Gastroesophageal sphincter (tissue), 4 donors: ENCODE measurements at regions not wholly inside any gene's neighbourhood (a gene's known extent, or its start where the extent isn't known, plus 50 kb on each side); places are given as distances from the start of the nearest gene placed in this dataset.

ENCODE experiments used
- ATAC-seq: fragments of 150-250 bp; one replicate; pipeline ENCODE4 v1.9.1; 2016; ENCODE audit warnings: mild to moderate bottlenecking, moderate library complexity
- H3K27ac ChIP-seq, 4 donors: fragments of 200-600 bp; sonication (generic) in 3 of 4; 1 replicate in 3 of 4; 2 replicates in 1 of 4; pipeline ENCODE4 v1.5.1; 2016 to 2019
- H3K27me3 ChIP-seq: fragments of 200-600 bp; sonication (generic); one replicate; pipeline ENCODE4 v1.5.1; 2019
- H3K36me3 ChIP-seq, 2 donors: fragments of 200-600 bp; sonication (generic); one replicate each; pipeline ENCODE4 v1.5.1; 2019; ENCODE audit warnings: control low read depth in 1 of 2
- H3K4me1 ChIP-seq, 3 donors: fragments of 200-600 bp; sonication (generic); 1 replicate in 2 of 3; 2 replicates in 1 of 3; pipeline ENCODE4 v1.5.1; 2016 to 2019; ENCODE audit warnings: control low read depth in 2 of 3
- H3K4me3 ChIP-seq, 2 donors: fragments of 200-600 bp; sonication (generic); one replicate each; pipeline ENCODE4 v1.5.1; 2019; ENCODE audit warnings: mild to moderate bottlenecking in 1 of 2, moderate library complexity in 1 of 2
- H3K9me3 ChIP-seq, 3 donors: fragments of 200-600 bp; sonication (generic); one replicate each; pipeline ENCODE4 v1.5.1; 2017 to 2019; ENCODE audit warnings: control low read depth in 2 of 3
- CTCF ChIP-seq, 4 experiments: fragments of 200-600 bp in 2 of 4; fragments of 450-650 bp in 2 of 4; sonication (generic) in 1 of 4; IDR thresholded peaks; one replicate each; pipeline ENCODE4 v1.5.1; 2017 to 2019; ENCODE audit warnings: antibody characterized with exemption in 4 of 4, mild to moderate bottlenecking in 2 of 4, moderate library complexity in 2 of 4
- EP300 ChIP-seq: sonication (generic); formaldehyde crosslinking; IDR thresholded peaks from one replicate; pipeline ENCODE4 v1.6.1; 2017; ENCODE audit warnings: antibody characterized with exemption, mild to moderate bottlenecking
- POLR2A ChIP-seq, 2 donors: fragments of 450-650 bp; IDR thresholded peaks; one replicate each; pipeline ENCODE4 v1.6.1; 2017; ENCODE audit warnings: antibody characterized with exemption in 2 of 2, mild to moderate bottlenecking in 2 of 2, moderate library complexity in 1 of 2
- POLR2AphosphoS5 ChIP-seq: sonication (generic); formaldehyde crosslinking; IDR thresholded peaks from one replicate; pipeline ENCODE4 v1.6.1; 2017; ENCODE audit warnings: antibody characterized with exemption
- WGBS, 2 donors: methylation state at CpG; one replicate each; pipeline ENCODE4 v1.1.5; 2018; ENCODE audit warnings: low coverage in 1 of 2; 5-methylcytosine and 5-hydroxymethylcytosine counted together

DNA sequence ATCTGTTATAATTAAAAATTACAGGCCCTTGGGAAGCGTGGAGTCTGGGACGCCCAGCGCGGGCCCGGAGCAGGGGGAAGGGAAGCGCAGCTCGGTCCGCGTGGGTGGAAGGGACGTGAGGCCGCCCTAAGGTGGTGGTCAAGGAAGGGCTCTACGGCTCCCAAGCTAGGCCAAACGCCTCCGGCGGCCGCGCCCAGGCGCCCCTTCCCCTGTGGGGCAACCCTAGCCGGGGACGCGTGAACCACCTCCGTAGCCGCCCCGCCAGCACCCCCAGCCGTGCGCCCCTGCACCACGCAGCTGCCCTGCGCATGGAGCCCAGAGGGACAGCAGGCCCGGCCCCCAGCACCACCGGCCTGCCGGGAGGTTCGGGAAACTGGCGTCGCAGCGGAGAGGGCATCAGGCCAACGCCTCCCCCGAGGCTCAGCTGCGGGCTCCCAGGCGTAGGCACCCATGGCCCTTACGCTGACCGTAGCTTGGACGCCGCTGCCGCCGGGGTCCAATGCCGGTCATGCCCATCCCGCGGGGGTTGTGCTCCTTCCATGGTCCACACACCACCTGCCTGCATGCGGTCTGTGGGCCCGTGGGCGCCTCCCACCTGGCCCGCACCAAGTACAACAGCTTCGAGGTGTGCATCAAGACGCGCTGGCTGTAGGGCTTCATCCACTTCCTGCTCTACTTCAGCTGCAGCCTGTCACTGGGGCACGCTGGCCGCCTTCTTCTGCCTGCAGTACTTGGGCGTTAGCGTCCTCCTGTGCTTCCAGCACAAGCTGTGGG, 166.7 kb downstream of the SEPTIN7 start:
- Histone ChIP-seq H3K27ac (no peak overlapping the region), H3K9me3 (no peaks in the 10 kb centered on the region), H3K36me3 (no peaks in the 10 kb centered on the region), H3K4me1 (peaks cover 0 to 6% (median 0%) of the 10 kb centered on the region in 3 donors), H3K27me3 (peaks cover 21% of the 10 kb centered on the region), H3K4me3 (no peak overlapping the region)
- TF ChIP-seq CTCF (IDR thresholded peaks at IDR 0.05) = no peak
- no peak for TF ChIP-seq POLR2AphosphoS5
- TF ChIP-seq POLR2A (IDR thresholded peaks at IDR 0.05) = no peak
- TF ChIP-seq EP300 = no peak
- ATAC-seq = no peak
- 64 to 94% methylated on average over 5 to 11 of the region's 59 CpGs for WGBS, 2 donors

DNA sequence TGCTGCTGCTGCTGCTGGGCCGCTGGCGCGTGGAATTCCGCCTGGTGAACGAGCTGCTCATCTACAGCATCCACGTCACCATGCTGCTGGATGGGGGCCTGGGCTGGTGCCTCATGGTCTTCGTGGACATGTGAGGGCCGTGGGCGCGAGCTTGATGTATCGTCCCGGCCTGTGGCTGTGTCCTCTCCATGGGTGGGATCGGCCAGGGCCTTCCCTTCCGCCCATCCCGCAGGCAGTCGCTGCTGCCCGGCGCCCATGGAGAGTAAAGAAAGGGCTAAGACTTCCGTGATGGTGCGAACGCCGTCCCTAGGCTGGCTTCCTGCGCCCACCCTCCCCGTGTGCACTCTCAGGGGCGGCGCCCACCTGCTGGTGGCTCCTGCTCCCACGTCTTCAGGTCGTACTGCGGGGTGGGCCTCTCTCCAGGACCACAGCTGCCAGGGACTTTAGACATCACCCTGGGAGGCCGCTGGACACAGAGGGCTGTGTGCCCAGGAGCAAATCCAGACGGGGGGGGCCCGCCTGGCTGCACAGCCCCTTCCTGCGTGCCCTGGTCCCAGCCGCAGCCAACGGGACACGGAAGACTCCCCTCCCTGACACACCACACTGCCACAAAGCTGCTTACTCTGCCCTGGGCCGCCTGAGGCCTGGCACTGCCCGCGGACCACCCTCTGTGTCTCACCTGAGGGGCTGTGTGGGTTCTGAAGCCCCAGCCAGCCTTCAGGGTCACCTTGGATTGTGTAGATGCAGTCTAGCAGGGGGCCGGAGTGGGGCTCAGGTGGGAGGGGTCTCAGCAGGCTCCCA, 167.5 kb downstream of the SEPTIN7 start:
- H3K4me3 ChIP-seq = no peak overlapping the region
- H3K27me3 ChIP-seq = peaks cover 21% of the 10 kb centered on the region
- no peak overlapping the region for H3K27ac ChIP-seq
- H3K36me3 ChIP-seq = no peaks in the 10 kb centered on the region
- peaks cover 0 to 6% (median 0%) of the 10 kb centered on the region in 3 donors for H3K4me1 ChIP-seq
- TF ChIP-seq CTCF (IDR thresholded peaks at IDR 0.05) (no peak), POLR2A (IDR thresholded peaks at IDR 0.05) (no peak), POLR2AphosphoS5 (no peak), EP300 (no peak)
- WGBS, 2 donors = 95% methylated on average over 16 of the region's 40 CpGs; no CpG with 5 or more reads in 1 of the 2 donors
- ATAC-seq = no peak
- no peaks in the 10 kb centered on the region for H3K9me3 ChIP-seq

GRCh38 chr7:35969066-35969465, 168.2 kb downstream of the SEPTIN7 start:
- Histone ChIP-seq H3K36me3 (no peaks in the 10 kb centered on the region), H3K27ac (no peak overlapping the region), H3K4me3 (no peak overlapping the region), H3K9me3 (no peaks in the 10 kb centered on the region), H3K4me1 (peaks cover 0 to 6% (median 0%) of the 10 kb centered on the region in 3 donors), H3K27me3 (peaks cover 21% of the 10 kb centered on the region)
- 0 to 50% methylated on average over 1 to 5 of the region's 10 CpGs for WGBS, 2 donors
- no peak for TF ChIP-seq CTCF (IDR thresholded peaks at IDR 0.05)
- no peak for TF ChIP-seq POLR2A (IDR thresholded peaks at IDR 0.05)
- no peak for TF ChIP-seq EP300
- no peak for TF ChIP-seq POLR2AphosphoS5
- ATAC-seq = no peak

- Histone ChIP-seq H3K27me3 (peaks cover 21% of the 10 kb centered on the region), H3K4me1 (peaks cover 0 to 6% (median 0%) of the 10 kb centered on the region in 3 donors), H3K4me3 (no peak overlapping the region), H3K27ac (no peak overlapping the region), H3K9me3 (no peaks in the 10 kb centered on the region), H3K36me3 (no peaks in the 10 kb centered on the region)
- WGBS, 2 donors = 92 to 95% methylated on average over 2 of the region's 2 CpGs
- no peak for ATAC-seq
- no peak for TF ChIP-seq EP300
- TF ChIP-seq POLR2AphosphoS5 = no peak
- no peak for TF ChIP-seq CTCF (IDR thresholded peaks at IDR 0.05)
- TF ChIP-seq POLR2A (IDR thresholded peaks at IDR 0.05) = no peak
These were observed 169.6 kb downstream of the SEPTIN7 start for GRCh38 chr7:35970458-35970857.
